SK-N-SH (cell line): ENCODE measurements at regions not wholly inside any gene's neighbourhood (a gene's known extent, or its start where the extent isn't known, plus 50 kb on each side); places are given as distances from the start of the nearest gene placed in this dataset.

Source experiments
- CTCF ChIA-PET: fragments of 300-600, 350-600 bp; formaldehyde crosslinking; extraction: SDS; loops from one replicate; lab custom pipeline; 2021; lab: Yijun Ruan, JAX
- POLR2A ChIA-PET: fragments of 350-600 bp; sonication (Branson Sonifier 250); formaldehyde crosslinking; extraction: SDS; loops from one replicate; lab custom pipeline; 2020; ENCODE audit warnings: antibody characterized with exemption, inconsistent platforms; lab: Yijun Ruan, JAX
- DNase-seq: peaks from one replicate; pipeline ENCODE4 v3.0.0; 2012
- H2AFZ ChIP-seq: fragments of 200-600 bp; sonication (generic); 2 replicates; pipeline ENCODE4 v1.8.1; 2016; ENCODE audit warnings: antibody characterized with exemption, mild to moderate bottlenecking, low read depth
- H3F3A ChIP-seq: fragments of 200-600 bp; sonication (generic); replicated peaks from 2 replicates; pipeline ENCODE3; 2016; ENCODE audit warnings: antibody characterized with exemption, mild to moderate bottlenecking; ENCODE audit not compliant: insufficient read depth
- H3K27ac ChIP-seq, 2 experiments: fragments of 200-500 bp in 1 of 2; fragments of 200-600 bp in 1 of 2; sonication (Bioruptor generic) in 1 of 2; sonication (generic), shearing (Covaris generic) in 1 of 2; 2 replicates each; pipeline versions ENCODE4 v1.5.1 to v1.6.1; 2014 to 2016; ENCODE audit warnings: low read depth in 2 of 2, inconsistent platforms in 1 of 2, low read length in 1 of 2, mild to moderate bottlenecking in 1 of 2, mixed read lengths in 1 of 2
- H3K27me3 ChIP-seq: fragments of 200-600 bp; sonication (generic), shearing (Covaris generic); 2 replicates; pipeline ENCODE4 v1.6.1; 2016; ENCODE audit warnings: mixed run types; ENCODE audit not compliant: insufficient read depth
- H3K36me3 ChIP-seq, 2 experiments: fragments of 200-500 bp in 1 of 2; fragments of 200-600 bp in 1 of 2; sonication (Bioruptor generic) in 1 of 2; sonication (generic) in 1 of 2; replicated peaks in 1 of 2; 2 replicates each; pipeline versions ENCODE3 to v1.5.1; 2014 to 2016; ENCODE audit warnings: low read length in 1 of 2, mild to moderate bottlenecking in 1 of 2; ENCODE audit not compliant: insufficient read depth in 2 of 2, control insufficient read depth in 1 of 2
- H3K4me1 ChIP-seq, 2 experiments: fragments of 200-500 bp in 1 of 2; fragments of 200-600 bp in 1 of 2; sonication (Bioruptor generic) in 1 of 2; sonication (generic), shearing (Covaris generic) in 1 of 2; 2 replicates each; pipeline versions ENCODE4 v1.5.1 to v1.6.1; 2014 to 2016; ENCODE audit warnings: low read depth in 1 of 2, low read length in 1 of 2, mixed run types in 1 of 2; ENCODE audit not compliant: insufficient read depth in 2 of 2, control insufficient read depth in 1 of 2
- H3K4me2 ChIP-seq: fragments of 200-600 bp; sonication (generic), shearing (Covaris generic); 2 replicates; pipeline ENCODE4 v1.6.1; 2017; ENCODE audit warnings: mixed run types
- H3K4me3 ChIP-seq, 2 experiments: fragments of 200-500 bp in 1 of 2; fragments of 200-600 bp in 1 of 2; sonication (Bioruptor generic) in 1 of 2; sonication (generic), shearing (Covaris generic) in 1 of 2; 2 replicates each; pipeline versions ENCODE4 v1.5.1 to v1.8.1; 2014 to 2016; ENCODE audit warnings: low read depth in 2 of 2, inconsistent platforms in 1 of 2, low read length in 1 of 2, mild to moderate bottlenecking in 1 of 2, mixed read lengths in 1 of 2, moderate library complexity in 1 of 2
- H3K79me2 ChIP-seq: fragments of 200-600 bp; sonication (generic); 2 replicates; pipeline ENCODE4 v1.8.1; 2017; ENCODE audit warnings: mild to moderate bottlenecking; ENCODE audit not compliant: insufficient read depth
- H3K9ac ChIP-seq: fragments of 200-600 bp; sonication (generic); 2 replicates; pipeline ENCODE4 v1.6.1; 2017; ENCODE audit warnings: mixed run types
- H3K9me2 ChIP-seq: fragments of 200-600 bp; sonication (generic); 2 replicates; pipeline ENCODE4 v1.6.1; 2017; ENCODE audit warnings: mixed run types
- H3K9me3 ChIP-seq: fragments of 200-600 bp; sonication (generic); 2 replicates; pipeline ENCODE4 v1.6.1; 2017; ENCODE audit warnings: mixed run types, mild to moderate bottlenecking, moderate library complexity
- H4K20me1 ChIP-seq: fragments of 200-600 bp; sonication (generic); 2 replicates; pipeline ENCODE4 v1.6.1; 2017; ENCODE audit warnings: mild to moderate bottlenecking, mixed run types; ENCODE audit not compliant: insufficient read depth
- CHD2 ChIP-seq: fragments of 150-350 bp; IDR thresholded peaks from 2 replicates; pipeline ENCODE4 v1.6.1; 2018; ENCODE audit warnings: low read length; ENCODE audit not compliant: partially characterized antibody
- ELF1 ChIP-seq: IDR thresholded peaks from 2 replicates; pipeline ENCODE4 v1.4.0; 2012
- FOXM1 ChIP-seq: IDR thresholded peaks from 2 replicates; pipeline ENCODE4 v1.4.0; 2012; ENCODE audit warnings: low read depth, mild to moderate bottlenecking
- GABPA ChIP-seq: IDR thresholded peaks from 2 replicates; pipeline ENCODE4 v1.4.0; 2012; ENCODE audit warnings: low read depth, mild to moderate bottlenecking
- IRF3 ChIP-seq: fragments of 150-350 bp; IDR thresholded peaks from 2 replicates; pipeline ENCODE4 v1.6.1; 2016; ENCODE audit warnings: mild to moderate bottlenecking, low read depth, low read length
- MEF2A ChIP-seq: IDR thresholded peaks from 2 replicates; pipeline ENCODE4 v1.4.0; 2012; ENCODE audit warnings: low read depth, borderline replicate concordance
- MXI1 ChIP-seq: IDR thresholded peaks from 2 replicates; pipeline ENCODE4 v1.6.1; 2012; ENCODE audit warnings: mild to moderate bottlenecking, low read depth, low read length, improper control_type of control experiment
- NRF1 ChIP-seq: IDR thresholded peaks from 2 replicates; pipeline ENCODE4 v1.6.1; 2012; ENCODE audit warnings: low read depth, mild to moderate bottlenecking, low read length
- PBX3 ChIP-seq: IDR thresholded peaks from 2 replicates; pipeline ENCODE4; 2012
- POLR2AphosphoS5 ChIP-seq: IDR thresholded peaks from 2 replicates; pipeline ENCODE4 v1.6.1; 2012; ENCODE audit warnings: low read depth, low read length
- RAD21 ChIP-seq: IDR thresholded peaks from 2 replicates; pipeline ENCODE4 v1.6.1; 2012; ENCODE audit warnings: mild to moderate bottlenecking, low read length
- TEAD4 ChIP-seq: IDR thresholded peaks from 2 replicates; pipeline ENCODE4 v1.4.0; 2012; ENCODE audit warnings: mild to moderate bottlenecking, borderline replicate concordance; ENCODE audit not compliant: insufficient read depth
- USF1 ChIP-seq: IDR thresholded peaks from 2 replicates; pipeline ENCODE4 v1.4.0; 2012; ENCODE audit warnings: low read depth, borderline replicate concordance
- WGBS: methylation state at CpG from one replicate; pipeline ENCODE4 v1.1.6; 2017; ENCODE audit warnings: low lambda C conversion rate; 5-methylcytosine and 5-hydroxymethylcytosine counted together

- ChIA-PET POLR2A (no interaction called here), CTCF (no interaction called here)
- no peak overlapping the region for H3K27ac ChIP-seq
- no peaks in the 10 kb centered on the region for H3K36me3 ChIP-seq
- H3K9me2 ChIP-seq = no peaks in the 10 kb centered on the region
- no peaks in the 10 kb centered on the region for H3F3A ChIP-seq
- H3K4me1 ChIP-seq = no peaks in the 10 kb centered on the region
- WGBS = 30% methylated on average over 1 of the region's 1 CpG
- no peak overlapping the region for H2AFZ ChIP-seq
- no peak overlapping the region for H3K4me3 ChIP-seq
- no peak overlapping the region for H3K9ac ChIP-seq
- H3K27me3 ChIP-seq = no peaks in the 10 kb centered on the region
- no peak overlapping the region for H3K4me2 ChIP-seq
- TF ChIP-seq MXI1 (no peak), CHD2 (no peak), IRF3 (no peak), GABPA (no peak), POLR2AphosphoS5 (no peak), RAD21 (no peak), USF1 (no peak), FOXM1 (no peak)
- no peaks in the 10 kb centered on the region for H3K79me2 ChIP-seq
- H4K20me1 ChIP-seq = no peaks in the 10 kb centered on the region
- no peaks in the 10 kb centered on the region for H3K9me3 ChIP-seq
- no peak for DNase-seq
These were observed 68.7 kb upstream of the C10orf120 start for GRCh38 chr10:122768389-122768745.

- H3K79me2 ChIP-seq = no peaks in the 10 kb centered on the region
- H3K4me3 ChIP-seq = no peak overlapping the region
- H3K27ac ChIP-seq = no peak overlapping the region
- H4K20me1 ChIP-seq = no peaks in the 10 kb centered on the region
- no peaks in the 10 kb centered on the region for H3K9me2 ChIP-seq
- no peak overlapping the region for H2AFZ ChIP-seq
- DNase-seq = no peak
- no peaks in the 10 kb centered on the region for H3K27me3 ChIP-seq
- WGBS = 37% methylated on average over 11 of the region's 12 CpGs
- CTCF ChIA-PET = no interaction called here
- H3K36me3 ChIP-seq = no peaks in the 10 kb centered on the region
- H3F3A ChIP-seq = no peaks in the 10 kb centered on the region
- POLR2A ChIA-PET = no interaction called here
- H3K4me2 ChIP-seq = no peak overlapping the region
- no peak overlapping the region for H3K9ac ChIP-seq
- no peaks in the 10 kb centered on the region for H3K4me1 ChIP-seq
- no peaks in the 10 kb centered on the region for H3K9me3 ChIP-seq
- TF ChIP-seq PBX3 = no peak
- no peak for TF ChIP-seq NRF1
- no peak for TF ChIP-seq MEF2A
- TF ChIP-seq TEAD4 = no peak
- TF ChIP-seq ELF1 = no peak
These were observed 68.2 kb upstream of the C10orf120 start for GRCh38 chr10:122767621-122768388.
